Mucosa of stomach (tissue), 1 donor: ENCODE measurements at regions not wholly inside any gene's neighbourhood (a gene's known extent, or its start where the extent isn't known, plus 50 kb on each side); places are given as distances from the start of the nearest gene placed in this dataset.

Source experiments
- H3K27me3 ChIP-seq: one replicate; pipeline ENCODE4 v1.7.0; 2013; ENCODE audit warnings: mild to moderate bottlenecking, low read length; ENCODE audit not compliant: control insufficient read depth, insufficient read depth
- H3K36me3 ChIP-seq: one replicate; pipeline ENCODE4 v1.7.0; 2013; ENCODE audit warnings: low read length; ENCODE audit not compliant: control insufficient read depth, insufficient read depth
- H3K4me1 ChIP-seq: one replicate; pipeline ENCODE4 v1.7.0; 2013; ENCODE audit warnings: mild to moderate bottlenecking, low read length; ENCODE audit not compliant: control insufficient read depth, insufficient read depth
- H3K4me3 ChIP-seq: one replicate; pipeline ENCODE4 v1.7.0; 2013; ENCODE audit warnings: low read length
- H3K9ac ChIP-seq: one replicate; pipeline ENCODE4 v1.7.0; 2013; ENCODE audit warnings: mild to moderate bottlenecking, low read length, moderate library complexity
- H3K9me3 ChIP-seq: one replicate; pipeline ENCODE4 v1.7.0; 2013; ENCODE audit warnings: mild to moderate bottlenecking, low read length, moderate library complexity; ENCODE audit not compliant: control insufficient read depth
- donor health status: Pancreatic carcinoma.

DNA sequence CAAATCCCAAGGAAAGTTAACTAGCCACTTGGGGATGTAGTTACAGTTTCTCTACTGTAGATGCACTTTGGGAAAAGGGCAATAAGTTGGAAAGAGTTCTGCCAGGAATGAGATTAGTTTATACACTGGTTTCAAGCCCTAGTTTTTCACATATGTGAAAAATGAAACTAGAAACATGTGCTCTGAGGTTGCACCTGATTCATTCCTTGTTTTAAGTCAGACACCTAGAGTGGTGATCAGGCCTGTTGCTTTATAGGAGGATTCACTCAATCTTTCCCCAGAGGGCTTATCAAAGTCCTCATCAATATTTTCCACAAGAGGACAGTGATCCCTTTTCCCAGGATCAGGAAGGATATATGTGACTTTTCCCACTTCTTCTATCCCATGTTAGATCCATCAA lies 515.9 kb upstream of the PKN2 start:
- Histone ChIP-seq H3K27me3 (no peaks in the 10 kb centered on the region), H3K9ac (no peak overlapping the region), H3K4me1 (no peaks in the 10 kb centered on the region), H3K9me3 (no peaks in the 10 kb centered on the region), H3K36me3 (no peaks in the 10 kb centered on the region), H3K4me3 (no peak overlapping the region)

DNA sequence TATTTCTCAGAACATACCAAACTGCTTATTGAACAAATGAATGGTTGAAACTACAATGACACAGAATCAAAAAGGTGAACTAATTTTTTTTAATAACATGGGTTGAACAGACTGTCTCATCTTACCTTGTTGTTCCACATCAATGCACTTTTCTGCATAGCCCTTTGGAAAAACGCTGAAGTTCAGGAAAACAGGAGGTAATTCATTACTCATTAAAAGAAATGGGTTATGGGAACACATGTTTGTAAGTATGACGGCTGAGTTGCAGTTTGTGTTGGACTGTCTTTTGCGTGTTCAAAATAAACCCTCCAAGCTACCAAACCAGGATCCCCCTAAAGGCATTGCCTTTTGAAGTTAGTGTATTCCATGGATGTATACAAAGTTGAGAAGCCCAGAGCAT lies 514.9 kb upstream of the PKN2 start:
- Histone ChIP-seq H3K36me3 (no peaks in the 10 kb centered on the region), H3K9me3 (no peaks in the 10 kb centered on the region), H3K4me1 (no peaks in the 10 kb centered on the region), H3K9ac (no peak overlapping the region), H3K27me3 (no peaks in the 10 kb centered on the region), H3K4me3 (no peak overlapping the region)

DNA sequence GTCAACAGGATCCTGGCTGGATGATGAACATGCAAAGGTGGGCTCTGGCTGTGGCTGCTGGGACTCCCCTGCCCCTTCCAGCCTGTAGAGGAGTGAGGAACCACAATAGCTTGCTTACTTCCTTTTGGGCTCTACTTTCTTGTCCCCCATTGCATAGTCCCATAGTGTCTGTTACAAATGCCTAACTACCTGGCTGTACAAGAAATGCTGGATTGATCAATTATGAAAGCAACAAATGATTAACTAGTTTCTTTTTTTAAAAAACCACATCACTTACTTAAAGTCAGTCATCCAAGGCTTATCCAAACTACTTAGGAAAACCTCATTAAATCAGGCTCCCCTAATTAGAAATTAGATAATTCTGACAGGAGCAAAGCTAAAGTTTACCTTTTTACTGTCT lies 514.1 kb upstream of the PKN2 start:
- no peaks in the 10 kb centered on the region for H3K9me3 ChIP-seq

DNA sequence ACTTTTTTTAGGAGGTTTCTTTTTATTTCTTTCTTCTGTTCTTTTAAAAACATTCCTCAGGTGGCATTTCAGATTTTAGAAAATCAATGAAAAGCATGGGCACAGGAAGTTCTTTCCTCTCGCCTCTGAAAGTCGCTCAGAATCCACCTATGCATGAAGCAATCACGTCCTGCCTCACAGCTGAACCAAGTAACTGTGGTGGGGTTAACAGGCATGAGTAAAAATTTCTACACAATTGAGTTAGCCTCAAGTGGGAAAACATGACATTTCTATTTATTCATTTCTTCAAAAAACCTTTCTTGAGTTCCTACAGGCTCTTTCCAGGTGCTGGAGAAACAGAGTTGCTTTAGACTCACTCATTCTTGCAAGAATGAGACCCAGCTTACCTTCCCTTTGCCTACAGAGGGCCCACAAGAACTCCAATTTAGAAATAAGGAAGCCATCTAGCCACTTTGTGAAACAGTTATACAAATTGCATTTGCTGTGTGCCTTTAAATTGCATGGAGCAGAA lies 508.9 kb upstream of the PKN2 start:
- Histone ChIP-seq H3K4me3 (no peak overlapping the region), H3K9ac (no peak overlapping the region), H3K36me3 (no peaks in the 10 kb centered on the region), H3K27me3 (no peaks in the 10 kb centered on the region), H3K9me3 (no peaks in the 10 kb centered on the region), H3K4me1 (peaks cover 13% of the 10 kb centered on the region)

More for the DNA sequence above, 514.1 kb upstream of the PKN2 start:
- Histone ChIP-seq H3K9ac (no peak overlapping the region), H3K27me3 (no peaks in the 10 kb centered on the region), H3K4me1 (no peaks in the 10 kb centered on the region), H3K36me3 (no peaks in the 10 kb centered on the region), H3K4me3 (no peak overlapping the region)

DNA sequence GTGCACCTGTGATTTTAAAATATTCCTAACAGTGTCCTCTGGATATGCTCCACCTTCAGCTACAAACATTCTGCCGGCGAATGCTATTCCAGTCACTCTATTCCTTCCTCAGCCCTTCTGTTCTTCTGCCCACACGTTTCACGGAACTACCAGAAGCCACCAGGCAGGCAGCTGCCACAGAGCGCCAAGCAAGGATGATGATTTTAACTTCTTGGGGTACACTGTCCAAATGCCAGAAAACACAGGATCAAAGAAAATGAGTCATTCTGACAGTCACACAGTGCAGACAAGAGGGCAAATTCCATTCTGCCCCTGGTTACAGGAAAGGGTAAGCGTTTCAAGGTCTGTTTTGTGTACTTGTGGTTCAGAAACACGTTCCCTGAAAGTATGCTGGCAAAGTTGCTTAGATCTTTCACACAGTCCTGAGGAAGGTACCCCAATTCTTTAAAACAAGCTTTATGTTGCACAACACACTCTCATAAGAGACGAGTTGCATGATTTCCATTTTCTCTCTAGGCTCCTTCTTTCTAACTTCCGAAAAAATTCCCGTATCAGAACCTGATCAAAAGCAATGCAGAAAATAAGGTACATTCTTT lies 508.3 kb upstream of the PKN2 start:
- Histone ChIP-seq H3K36me3 (no peaks in the 10 kb centered on the region), H3K27me3 (no peaks in the 10 kb centered on the region), H3K4me1 (peaks cover 13% of the 10 kb centered on the region), H3K4me3 (no peak overlapping the region), H3K9ac (no peak overlapping the region), H3K9me3 (no peaks in the 10 kb centered on the region)

DNA sequence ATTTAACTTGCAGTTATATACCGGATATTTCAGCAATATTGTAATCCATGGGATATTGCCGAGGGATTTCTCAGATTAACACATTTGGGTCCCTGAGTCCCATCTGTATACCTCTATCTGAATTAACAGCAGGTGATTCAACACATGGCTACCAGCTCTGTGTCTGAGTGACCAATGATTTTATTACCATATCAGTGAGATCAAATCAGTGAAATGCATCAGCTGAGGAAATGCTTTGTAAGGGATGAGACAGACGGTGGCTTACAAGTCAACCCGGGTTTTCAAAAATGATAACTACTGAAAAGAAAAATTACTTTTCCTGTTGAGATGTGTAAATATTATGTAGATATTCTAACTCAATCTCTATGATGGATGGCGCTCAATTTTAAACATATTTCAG lies 504.1 kb upstream of the PKN2 start:
- H3K27me3 ChIP-seq = no peaks in the 10 kb centered on the region
- H3K4me1 ChIP-seq = peaks cover 13% of the 10 kb centered on the region
- H3K9ac ChIP-seq = no peak overlapping the region
- no peaks in the 10 kb centered on the region for H3K36me3 ChIP-seq
- H3K9me3 ChIP-seq = no peaks in the 10 kb centered on the region
- no peak overlapping the region for H3K4me3 ChIP-seq

DNA sequence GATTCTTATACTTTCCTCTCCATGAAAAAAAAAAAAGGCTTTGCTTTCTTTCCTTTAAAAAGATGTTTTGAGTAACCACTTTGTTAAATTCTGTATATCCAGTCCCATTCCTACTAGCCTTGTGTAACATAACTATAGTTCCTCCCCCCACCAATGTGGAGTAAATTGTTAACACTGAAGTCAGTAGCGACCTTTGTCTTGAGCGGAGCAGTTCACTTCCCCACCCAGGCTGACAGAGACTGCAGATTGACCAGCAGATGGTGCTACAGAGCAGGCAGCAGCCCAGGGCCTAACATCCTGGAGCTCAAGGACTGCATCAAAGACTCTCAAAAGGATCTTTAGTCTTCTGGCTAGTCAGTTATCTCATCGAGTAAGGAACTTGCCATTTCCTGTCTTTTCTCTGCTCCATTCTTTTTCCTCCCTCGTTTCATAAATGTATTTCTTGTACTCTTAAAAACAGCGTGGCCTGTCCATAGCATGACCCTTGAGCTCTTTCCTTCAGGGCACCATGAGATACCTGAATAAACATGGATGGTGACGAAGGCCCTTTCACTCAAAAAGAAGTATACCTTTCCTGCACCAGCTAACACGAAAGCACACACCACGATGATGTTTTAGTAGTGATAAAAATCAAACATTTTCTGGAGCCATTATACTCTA lies 503.5 kb upstream of the PKN2 start:
- peaks cover 8% of the 10 kb centered on the region for H3K4me1 ChIP-seq
- H3K9ac ChIP-seq = no peak overlapping the region
- no peaks in the 10 kb centered on the region for H3K27me3 ChIP-seq
- H3K36me3 ChIP-seq = no peaks in the 10 kb centered on the region
- H3K9me3 ChIP-seq = no peaks in the 10 kb centered on the region
- H3K4me3 ChIP-seq = no peak overlapping the region

DNA sequence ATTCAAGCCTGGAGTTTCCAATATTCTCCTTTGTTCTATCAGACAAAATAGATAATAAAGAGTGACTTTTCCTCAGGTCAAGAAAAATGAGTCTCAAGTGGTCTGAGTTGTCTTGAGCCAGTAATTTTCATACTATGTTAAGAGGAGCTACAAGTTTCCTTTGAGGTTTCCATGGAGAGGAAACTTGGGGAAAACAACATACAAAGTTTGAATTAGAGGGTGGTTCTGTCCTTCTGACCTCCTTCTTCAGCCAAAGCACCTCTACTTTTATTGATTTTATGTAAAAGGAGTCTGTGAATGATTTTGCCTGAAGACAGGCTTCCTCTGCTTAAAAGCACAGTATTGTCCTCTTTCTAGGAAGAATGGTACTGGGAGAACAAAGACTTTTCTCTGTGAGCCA lies 497.2 kb upstream of the PKN2 start:
- H3K9me3 ChIP-seq = no peaks in the 10 kb centered on the region
- H3K4me3 ChIP-seq = no peak overlapping the region
- H3K36me3 ChIP-seq = no peaks in the 10 kb centered on the region
- no peaks in the 10 kb centered on the region for H3K27me3 ChIP-seq
- no peaks in the 10 kb centered on the region for H3K4me1 ChIP-seq
- no peak overlapping the region for H3K9ac ChIP-seq

DNA sequence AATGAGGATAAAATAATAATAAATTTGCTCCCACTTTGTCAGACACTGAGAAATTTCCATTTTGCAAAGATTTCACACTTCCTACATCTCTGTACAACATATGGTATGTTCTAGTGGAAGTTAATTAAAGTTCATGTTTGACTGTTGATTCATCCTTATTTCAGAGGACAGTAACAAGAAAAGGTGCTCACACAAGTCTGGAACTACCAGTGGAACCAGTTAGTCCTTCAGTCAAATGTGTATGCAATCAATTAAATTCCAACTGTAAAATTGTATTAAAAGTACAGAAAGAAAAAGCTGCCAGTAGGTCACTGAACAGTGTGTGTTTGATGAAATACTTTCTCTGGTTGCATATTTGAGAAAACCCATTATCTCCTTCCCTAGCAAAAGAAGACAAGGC lies 496.0 kb upstream of the PKN2 start:
- Histone ChIP-seq H3K36me3 (no peaks in the 10 kb centered on the region), H3K4me1 (no peaks in the 10 kb centered on the region), H3K4me3 (no peak overlapping the region), H3K9me3 (no peaks in the 10 kb centered on the region), H3K27me3 (no peaks in the 10 kb centered on the region), H3K9ac (no peak overlapping the region)

DNA sequence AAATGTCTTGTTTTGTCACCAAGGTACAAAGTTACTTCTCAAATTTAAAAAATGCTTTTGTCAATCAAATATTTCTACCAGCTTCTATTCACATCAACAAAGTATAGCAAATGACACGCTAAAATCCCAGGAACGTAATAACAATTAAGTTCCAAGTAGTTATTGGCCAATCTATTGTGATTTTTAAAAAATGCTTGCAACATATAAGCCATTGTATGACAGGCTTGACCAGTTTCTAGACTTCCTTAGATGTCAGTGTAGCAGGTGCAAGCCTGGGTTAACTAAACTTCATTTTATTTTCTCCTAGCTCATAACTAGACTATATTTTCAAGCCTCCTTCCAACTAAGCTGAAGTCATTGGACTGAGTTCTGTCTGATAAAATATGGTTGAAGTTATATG lies 494.5 kb upstream of the PKN2 start:
- Histone ChIP-seq H3K27me3 (no peaks in the 10 kb centered on the region), H3K4me3 (no peak overlapping the region), H3K4me1 (no peaks in the 10 kb centered on the region), H3K36me3 (no peaks in the 10 kb centered on the region), H3K9me3 (no peaks in the 10 kb centered on the region), H3K9ac (no peak overlapping the region)

DNA sequence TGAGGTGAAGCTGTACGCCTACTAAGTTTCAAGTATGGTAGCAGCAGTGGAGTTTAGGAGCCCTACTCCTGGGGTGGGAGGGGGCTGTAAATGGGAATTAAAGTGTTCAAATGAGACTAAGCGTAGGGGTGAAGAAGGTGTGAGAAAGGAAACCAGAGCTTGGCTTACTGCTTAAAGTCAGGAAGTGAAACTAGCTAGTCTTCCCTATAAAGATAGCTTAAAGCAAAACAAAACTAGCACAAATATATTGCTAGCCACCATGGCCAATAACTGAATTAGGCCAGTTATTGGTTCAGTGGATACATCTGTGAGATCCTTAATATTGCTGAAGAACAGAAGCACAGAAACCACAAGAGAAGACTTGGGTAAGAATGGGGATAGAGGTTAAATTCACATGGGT lies 492.2 kb upstream of the PKN2 start:
- Histone ChIP-seq H3K27me3 (no peaks in the 10 kb centered on the region), H3K36me3 (no peaks in the 10 kb centered on the region), H3K9me3 (no peaks in the 10 kb centered on the region), H3K4me1 (no peaks in the 10 kb centered on the region), H3K9ac (no peak overlapping the region), H3K4me3 (no peak overlapping the region)

DNA sequence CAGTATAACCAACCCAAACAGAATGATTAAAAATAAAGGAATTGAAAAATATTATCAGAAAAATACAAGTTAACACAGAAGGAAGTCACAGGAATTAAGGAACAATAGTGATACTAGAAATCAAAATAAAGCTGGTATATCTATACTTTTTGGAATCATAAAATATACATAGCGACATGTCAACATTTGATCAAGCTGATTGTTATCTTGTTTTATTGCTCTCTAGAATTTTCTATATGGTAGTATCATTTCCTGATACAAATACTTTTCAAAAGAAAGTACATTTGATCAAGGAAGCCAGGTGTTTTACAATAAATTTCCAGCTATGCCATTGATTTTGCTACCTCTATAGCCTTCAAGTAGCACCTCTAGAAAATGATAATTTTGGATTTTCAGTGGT lies 489.5 kb upstream of the PKN2 start:
- Histone ChIP-seq H3K9ac (no peak overlapping the region), H3K4me1 (no peaks in the 10 kb centered on the region), H3K36me3 (no peaks in the 10 kb centered on the region), H3K27me3 (no peaks in the 10 kb centered on the region), H3K4me3 (no peak overlapping the region), H3K9me3 (no peaks in the 10 kb centered on the region)
